Caco-2 (cell line): ENCODE measurements at regions not wholly inside any gene's neighbourhood (a gene's known extent, or its start where the extent isn't known, plus 50 kb on each side); places are given as distances from the start of the nearest gene placed in this dataset.

ENCODE experiments used
- BruUV-seq: library from RNA; stranded (reverse); fragments of 400-500 nt; replicated peaks from 2 replicates; lab custom pipeline; 2021; lab: Mats Ljungman, UMichigan
- CTCF ChIA-PET: fragments of 300-600 bp; sonication (Branson Sonifier 250); formaldehyde crosslinking; loops from one replicate; lab custom pipeline; 2022; ENCODE audit warnings: antibody characterized with exemption; lab: Charles Lee
- POLR2A ChIA-PET: fragments of 300-600 bp; sonication (Branson Sonifier 250); formaldehyde crosslinking; loops from one replicate; lab custom pipeline; 2022; ENCODE audit warnings: antibody characterized with exemption; lab: Charles Lee
- DNase-seq, 2 experiments: peaks; one replicate each; pipeline versions ENCODE4 v3.0.0 to v3.0.0-alpha.2; 2020 to 2022
- H3K27me3 ChIP-seq: replicated peaks from 2 replicates; pipeline ENCODE4 v1.6.0; 2011; ENCODE audit warnings: low read length; ENCODE audit not compliant: control insufficient read depth, insufficient read depth
- H3K36me3 ChIP-seq: 2 replicates; pipeline ENCODE4 v1.5.1; 2011; ENCODE audit warnings: low read length; ENCODE audit not compliant: control insufficient read depth, insufficient read depth
- H3K4me1 ChIP-seq: fragments of 250-450 bp; sonication (Bioruptor Pico); 2 replicates; pipeline ENCODE4 v1.5.1; 2020; ENCODE audit warnings: mild to moderate bottlenecking
- H3K4me3 ChIP-seq: 2 replicates; pipeline ENCODE4 v1.5.1; 2011; ENCODE audit warnings: low read depth, mild to moderate bottlenecking, control low read depth, low read length
- H3K9me3 ChIP-seq: fragments of 250-450 bp; sonication (Bioruptor Pico); 2 replicates; pipeline ENCODE4 v1.5.1; 2020; ENCODE audit warnings: mild to moderate bottlenecking, moderate library complexity
- H3K27ac Mint-ChIP-seq: one replicate; pipeline ENCODE4 v1.8.0; 2022; ENCODE audit warnings: mixed read lengths; ENCODE audit not compliant: unreplicated experiment
- H3K27me3 Mint-ChIP-seq: one replicate; pipeline ENCODE4 v1.8.0; 2022; ENCODE audit warnings: mixed read lengths; ENCODE audit not compliant: insufficient read depth, unreplicated experiment
- H3K36me3 Mint-ChIP-seq: one replicate; pipeline ENCODE4 v1.8.0; 2022; ENCODE audit warnings: mild to moderate bottlenecking, mixed read lengths; ENCODE audit not compliant: insufficient read depth, unreplicated experiment
- H3K4me1 Mint-ChIP-seq: one replicate; pipeline ENCODE4 v1.8.0; 2022; ENCODE audit warnings: low read depth, mixed read lengths; ENCODE audit not compliant: unreplicated experiment
- H3K4me3 Mint-ChIP-seq: one replicate; pipeline ENCODE4 v1.8.0; 2022; ENCODE audit warnings: mild to moderate bottlenecking, moderate library complexity, mixed read lengths; ENCODE audit not compliant: unreplicated experiment
- H3K9me3 Mint-ChIP-seq: one replicate; pipeline ENCODE4 v1.8.0; 2022; ENCODE audit warnings: mixed read lengths; ENCODE audit not compliant: unreplicated experiment
- CTCF ChIP-seq, 2 experiments: fragments of 200-600 bp in 1 of 2; IDR thresholded peaks; 1 replicate in 1 of 2; 2 replicates in 1 of 2; pipeline versions ENCODE4 v1.5.1 to v1.8.0; 2011 to 2022; ENCODE audit warnings: antibody characterized with exemption in 1 of 2, control low read depth in 1 of 2, inconsistent platforms in 1 of 2, low read depth in 1 of 2, low read length in 1 of 2, mild to moderate bottlenecking in 1 of 2, moderate library complexity in 1 of 2; ENCODE audit not compliant: insufficient read depth in 1 of 2, severe bottlenecking in 1 of 2, unreplicated experiment in 1 of 2
- intact Hi-C: fragments of 100-400 bp; cut with micrococcal nuclease; formaldehyde crosslinking; loops from one replicate; pipeline ENCODE4 v1.10.0; 2022; ENCODE audit not compliant: unreplicated experiment

- Mint-ChIP-seq H3K9me3 (no peaks in the 10 kb centered on the region), H3K36me3 (no peaks in the 10 kb centered on the region), H3K4me1 (peaks cover 7% of the 10 kb centered on the region), H3K4me3 (no peak overlapping the region), H3K27me3 (no peaks in the 10 kb centered on the region), H3K27ac (peak overlapping the region; percentile 67)
- H3K9me3 ChIP-seq: no peaks in the 10 kb centered on the region
- H3K36me3 ChIP-seq: no peaks in the 10 kb centered on the region
- no peak overlapping the region for H3K4me3 ChIP-seq
- no peak for TF ChIP-seq CTCF (IDR thresholded peaks at IDR 0.05; ENCODE audit: insufficient read depth in 1 of 2, low read depth in 1 of 2, low read length in 1 of 2, severe bottlenecking in 1 of 2, unreplicated experiment in 1 of 2)
- POLR2A ChIA-PET: no interaction called here
- CTCF ChIA-PET: no interaction called here
- no TSS peak for BruUV-seq
- intact Hi-C loops: no loop called here
- DNase-seq: no peak
- H3K27me3 ChIP-seq: no peaks in the 10 kb centered on the region
- peaks cover 20% of the 10 kb centered on the region for H3K4me1 ChIP-seq
These were observed 203.0 kb upstream of the KLF8 start for GRCh38 chrX:56029188-56029587.

GRCh38 chrX:56029691-56030090 lies 202.5 kb upstream of the KLF8 start:
- H3K4me1 Mint-ChIP-seq: peaks cover 7% of the 10 kb centered on the region

GRCh38 chrX:56031409-56031808 lies 200.7 kb upstream of the KLF8 start:
- no TSS peak for BruUV-seq
- POLR2A ChIA-PET: no interaction called here

More at GRCh38 chrX:56029691-56030090, 202.5 kb upstream of the KLF8 start:
- Histone ChIP-seq H3K4me1 (peaks cover 20% of the 10 kb centered on the region), H3K36me3 (no peaks in the 10 kb centered on the region), H3K9me3 (no peaks in the 10 kb centered on the region), H3K4me3 (no peak overlapping the region), H3K27me3 (no peaks in the 10 kb centered on the region)
- no peak for TF ChIP-seq CTCF (IDR thresholded peaks at IDR 0.05; ENCODE audit: insufficient read depth in 1 of 2, low read depth in 1 of 2, low read length in 1 of 2, severe bottlenecking in 1 of 2, unreplicated experiment in 1 of 2)
- Mint-ChIP-seq H3K27ac (peak overlapping the region; percentile 67), H3K27me3 (no peaks in the 10 kb centered on the region), H3K4me3 (no peak overlapping the region), H3K36me3 (no peaks in the 10 kb centered on the region), H3K9me3 (no peaks in the 10 kb centered on the region)
- DNase-seq: peak in 1 of 2 experiments; percentile 1
- intact Hi-C loops: loop anchor here (10.0 kb wide), 1 partner anchor 85 kb away; no protein-coding TSS in a partner anchor
- POLR2A ChIA-PET: no interaction called here
- CTCF ChIA-PET: no interaction called here
- no TSS peak for BruUV-seq

More at GRCh38 chrX:56031409-56031808, 200.7 kb upstream of the KLF8 start:
- Mint-ChIP-seq H3K4me3 (no peak overlapping the region), H3K36me3 (no peaks in the 10 kb centered on the region), H3K9me3 (no peaks in the 10 kb centered on the region), H3K4me1 (peaks cover 7% of the 10 kb centered on the region), H3K27ac (no peak overlapping the region), H3K27me3 (no peaks in the 10 kb centered on the region)
- intact Hi-C loops: loop anchor here (10.0 kb wide), 1 partner anchor 83 kb away; no protein-coding TSS in a partner anchor
- CTCF ChIA-PET: no interaction called here
- no peaks in the 10 kb centered on the region for H3K9me3 ChIP-seq
- no peaks in the 10 kb centered on the region for H3K36me3 ChIP-seq
- DNase-seq: no peak
- no peaks in the 10 kb centered on the region for H3K27me3 ChIP-seq
- no peak overlapping the region for H3K4me3 ChIP-seq
- H3K4me1 ChIP-seq: peaks cover 20% of the 10 kb centered on the region
- no peak for TF ChIP-seq CTCF (IDR thresholded peaks at IDR 0.05; ENCODE audit: insufficient read depth in 1 of 2, low read depth in 1 of 2, low read length in 1 of 2, severe bottlenecking in 1 of 2, unreplicated experiment in 1 of 2)
